IMR-90 (cell line): ENCODE measurements at regions not wholly inside any gene's neighbourhood (a gene's known extent, or its start where the extent isn't known, plus 50 kb on each side); places are given as distances from the start of the nearest gene placed in this dataset.

ENCODE experiments used
- ATAC-seq: fragments of 200-7000 bp; cut with Tn5 transposase; 2 replicates; pipeline ENCODE4 v1.9.1; 2020; ENCODE audit warnings: low read depth, mild to moderate bottlenecking, moderate library complexity
- BruUV-seq: library from RNA; stranded (reverse); fragments of 400-500 nt; replicated peaks from 2 replicates; lab custom pipeline; 2021; lab: Mats Ljungman, UMichigan
- CTCF ChIA-PET: fragments of 300-600 bp; formaldehyde crosslinking; extraction: SDS; loops from one replicate; lab custom pipeline; 2021; ENCODE audit warnings: antibody characterized with exemption; lab: Yijun Ruan, JAX
- POLR2A ChIA-PET: fragments of 300-600 bp; sonication (Branson Sonifier 250); formaldehyde crosslinking; loops from one replicate; lab custom pipeline; 2022; ENCODE audit warnings: antibody characterized with exemption; ENCODE audit not compliant: unreplicated experiment; lab: Charles Lee
- DNase-seq: peaks from one replicate; pipeline ENCODE4 v3.0.0; 2013
- H2AFZ ChIP-seq: replicated peaks from 2 replicates; pipeline ENCODE3; 2013; ENCODE audit warnings: low read length, mild to moderate bottlenecking; ENCODE audit not compliant: poor library complexity
- H2AK5ac ChIP-seq: 2 replicates; pipeline ENCODE4 v1.6.1; 2013; ENCODE audit warnings: low read depth, low read length, inconsistent platforms
- H2AK9ac ChIP-seq: replicated peaks from 2 replicates; pipeline ENCODE3; 2013; ENCODE audit warnings: mild to moderate bottlenecking, low read depth, low read length, moderate library complexity; ENCODE audit not compliant: poor library complexity
- H2BK120ac ChIP-seq: 2 replicates; pipeline ENCODE4 v1.6.1; 2013; ENCODE audit warnings: low read depth, low read length, inconsistent platforms
- H2BK15ac ChIP-seq: 3 replicates; pipeline ENCODE4 v1.6.1; 2013; ENCODE audit warnings: low read depth, low read length, inconsistent platforms
- H2BK20ac ChIP-seq: 2 replicates; pipeline ENCODE4 v1.6.1; 2013; ENCODE audit warnings: low read depth, mild to moderate bottlenecking, inconsistent platforms, low read length, moderate library complexity
- H2BK5ac ChIP-seq: 2 replicates; pipeline ENCODE4 v1.6.1; 2013; ENCODE audit warnings: mild to moderate bottlenecking, low read depth, low read length, inconsistent platforms; ENCODE audit not compliant: poor library complexity, severe bottlenecking
- H3K14ac ChIP-seq: replicated peaks from 2 replicates; pipeline ENCODE4 v1.6.1; 2013; ENCODE audit warnings: low read depth, low read length, inconsistent platforms
- H3K18ac ChIP-seq: 2 replicates; pipeline ENCODE4 v1.6.1; 2013; ENCODE audit warnings: low read depth, low read length, control low read depth
- H3K23ac ChIP-seq: 2 replicates; pipeline ENCODE4 v1.6.1; 2013; ENCODE audit warnings: low read depth, low read length, inconsistent platforms
- H3K27ac ChIP-seq: 2 replicates; pipeline ENCODE4 v1.5.1; 2013; ENCODE audit warnings: mild to moderate bottlenecking, control low read depth, low read length; ENCODE audit not compliant: insufficient read depth
- H3K27me3 ChIP-seq: 2 replicates; pipeline ENCODE4 v1.6.1; 2013; ENCODE audit warnings: low read length; ENCODE audit not compliant: control insufficient read depth, insufficient read depth
- H3K36me3 ChIP-seq: 2 replicates; pipeline ENCODE4 v1.6.1; 2013; ENCODE audit warnings: low read length, mixed read lengths; ENCODE audit not compliant: control insufficient read depth, insufficient read depth
- H3K4ac ChIP-seq: 2 replicates; pipeline ENCODE4 v1.6.1; 2013; ENCODE audit warnings: low read depth, low read length, inconsistent platforms
- H3K4me1 ChIP-seq: 2 replicates; pipeline ENCODE4 v1.6.1; 2013; ENCODE audit warnings: low read length, mixed read lengths; ENCODE audit not compliant: control insufficient read depth, insufficient read depth
- H3K4me2 ChIP-seq: 2 replicates; pipeline ENCODE4 v1.6.1; 2013; ENCODE audit warnings: low read depth, mild to moderate bottlenecking, control low read depth, low read length, moderate library complexity
- H3K4me3 ChIP-seq: 2 replicates; pipeline ENCODE4 v1.5.1; 2013; ENCODE audit warnings: low read depth, mild to moderate bottlenecking, control low read depth, low read length, moderate library complexity; ENCODE audit not compliant: insufficient read depth
- H3K56ac ChIP-seq: 2 replicates; pipeline ENCODE4 v1.6.1; 2013; ENCODE audit warnings: low read length, inconsistent platforms; ENCODE audit not compliant: insufficient read depth; ENCODE audit errors: extremely low read depth
- H3K79me1 ChIP-seq, 2 experiments: 2 replicates each; pipeline ENCODE4 v1.6.1; 2013; ENCODE audit warnings: low read length in 2 of 2, inconsistent platforms in 1 of 2, low read depth in 1 of 2
- H3K9ac ChIP-seq: 2 replicates; pipeline ENCODE4 v1.6.1; 2013; ENCODE audit warnings: low read depth, low read length, control low read depth
- H3K9me1 ChIP-seq: 2 replicates; pipeline ENCODE4 v1.6.1; 2013; ENCODE audit warnings: low read length, inconsistent platforms; ENCODE audit not compliant: insufficient read depth
- H3K9me3 ChIP-seq: 2 replicates; pipeline ENCODE4 v1.6.1; 2013; ENCODE audit warnings: low read length; ENCODE audit not compliant: control insufficient read depth, insufficient read depth
- H4K20me1 ChIP-seq: 2 replicates; pipeline ENCODE4 v1.6.1; 2013; ENCODE audit warnings: low read length, inconsistent platforms; ENCODE audit not compliant: insufficient read depth
- H4K5ac ChIP-seq: 2 replicates; pipeline ENCODE4 v1.6.1; 2013; ENCODE audit warnings: mild to moderate bottlenecking, low read depth, low read length, control low read depth
- H4K8ac ChIP-seq, 2 experiments: 2 replicates each; pipeline ENCODE4 v1.6.1; 2013; ENCODE audit warnings: low read depth in 2 of 2, low read length in 2 of 2, control low read depth in 1 of 2, inconsistent platforms in 1 of 2
- H4K91ac ChIP-seq: 2 replicates; pipeline ENCODE4 v1.6.1; 2013; ENCODE audit warnings: low read depth, low read length, inconsistent platforms; ENCODE audit not compliant: insufficient read depth
- BHLHE40 ChIP-seq: fragments of 150-350 bp; IDR thresholded peaks from 2 replicates; pipeline ENCODE4 v1.6.1; 2016; ENCODE audit warnings: mild to moderate bottlenecking, low read depth, low read length
- CEBPB ChIP-seq: IDR thresholded peaks from 2 replicates; pipeline ENCODE4 v1.6.1; 2012; ENCODE audit warnings: low read depth, low read length, improper control_type of control experiment
- CHD1 ChIP-seq: IDR thresholded peaks from 2 replicates; pipeline ENCODE4 v1.6.1; 2012; ENCODE audit warnings: low read depth, low read length, improper control_type of control experiment
- CTCF ChIP-seq: conservative IDR thresholded peaks from 2 replicates; pipeline ENCODE4 v1.5.1; 2012; ENCODE audit warnings: mild to moderate bottlenecking, low read depth, low read length, improper control_type of control experiment
- ELK1 ChIP-seq: fragments of 150-350 bp; IDR thresholded peaks from 2 replicates; pipeline ENCODE4 v1.6.1; 2016; ENCODE audit warnings: low read depth, mild to moderate bottlenecking, low read length, moderate library complexity, borderline replicate concordance
- FOS ChIP-seq: fragments of 150-350 bp; IDR thresholded peaks from 2 replicates; pipeline ENCODE4 v1.6.1; 2016; ENCODE audit warnings: low read depth, low read length
- MAZ ChIP-seq: IDR thresholded peaks from 2 replicates; pipeline ENCODE4 v1.6.1; 2012; ENCODE audit warnings: low read depth, mild to moderate bottlenecking, low read length, improper control_type of control experiment, moderate library complexity, borderline replicate concordance
- NFE2L2 ChIP-seq: fragments of 150-350 bp; IDR thresholded peaks from 2 replicates; pipeline ENCODE4 v1.6.1; 2016; ENCODE audit warnings: low read depth, mild to moderate bottlenecking, low read length
- POLR2A ChIP-seq: IDR thresholded peaks from 2 replicates; pipeline ENCODE4 v1.6.1; 2012; ENCODE audit warnings: mild to moderate bottlenecking, low read depth, low read length
- RAD21 ChIP-seq: IDR thresholded peaks from 2 replicates; pipeline ENCODE4 v1.6.1; 2012; ENCODE audit warnings: low read length, improper control_type of control experiment
- RCOR1 ChIP-seq: IDR thresholded peaks from 2 replicates; pipeline ENCODE4 v1.6.1; 2012; ENCODE audit warnings: mild to moderate bottlenecking, low read length, improper control_type of control experiment; ENCODE audit not compliant: insufficient replicate concordance
- RFX5 ChIP-seq: IDR thresholded peaks from 2 replicates; pipeline ENCODE4 v1.8.0; 2012; ENCODE audit warnings: low read depth, mild to moderate bottlenecking, low read length, moderate library complexity
- SMC3 ChIP-seq: fragments of 150-350 bp; IDR thresholded peaks from 2 replicates; pipeline ENCODE4 v1.6.1; 2016; ENCODE audit warnings: low read depth, mild to moderate bottlenecking, antibody characterized with exemption, low read length, moderate library complexity
- USF2 ChIP-seq: fragments of 150-350 bp; IDR thresholded peaks from 2 replicates; pipeline ENCODE4 v1.6.1; 2017; ENCODE audit warnings: mild to moderate bottlenecking, antibody characterized with exemption, low read length, low read depth
- WGBS, 2 experiments: methylation state at CpG; one replicate each; pipeline versions ENCODE4 v1.1.5 to v1.1.7; 2013; ENCODE audit warnings: missing lambda C conversion rate in 2 of 2; ENCODE audit not compliant: insufficient read length in 1 of 2; ENCODE audit errors: extremely low coverage in 2 of 2; 5-methylcytosine and 5-hydroxymethylcytosine counted together
- dilution Hi-C: fragments of 300-500 bp; cut with HindIII; formaldehyde crosslinking; loops from one replicate; pipeline ENCODE4 v1.14.3; 2018; ENCODE audit warnings: low sequenced_read_pairs; ENCODE audit not compliant: unreplicated experiment
- in situ Hi-C: fragments of 300-500 bp; cut with MboI; formaldehyde crosslinking; loops from 3 replicates; pipeline ENCODE4 v1.14.3; 2019; ENCODE audit warnings: low sequenced_read_pairs, inconsistent platforms, mixed read lengths
- intact Hi-C: fragments of 100-400 bp; cut with micrococcal nuclease; formaldehyde crosslinking; loops from 2 replicates; pipeline ENCODE4 v1.10.0; 2022

GRCh38 chr1:30135698-30136097 lies 587.7 kb downstream of the MATN1 start:
- H2BK5ac ChIP-seq = no peak overlapping the region

More at GRCh38 chr1:30135698-30136097, 587.7 kb downstream of the MATN1 start:
- Histone ChIP-seq H3K14ac (no peak overlapping the region), H3K4ac (no peak overlapping the region), H3K4me1 (no peaks in the 10 kb centered on the region), H2AK9ac (no peak overlapping the region), H4K8ac (no peak overlapping the region), H3K9me1 (no peaks in the 10 kb centered on the region), H3K27me3 (no peaks in the 10 kb centered on the region), H2AFZ (no peak overlapping the region), H2AK5ac (no peak overlapping the region), H2BK120ac (no peak overlapping the region), H3K36me3 (no peaks in the 10 kb centered on the region), H4K91ac (no peak overlapping the region), H4K5ac (no peak overlapping the region), H3K79me1 (no peaks in the 10 kb centered on the region), H3K56ac (no peak overlapping the region), H3K9ac (no peak overlapping the region), H2BK15ac (no peak overlapping the region), H4K20me1 (no peaks in the 10 kb centered on the region), H3K27ac (no peak overlapping the region), H2BK20ac (no peak overlapping the region), H3K4me2 (no peak overlapping the region), H3K18ac (no peak overlapping the region), H3K23ac (no peak overlapping the region), H3K4me3 (no peak overlapping the region), H3K9me3 (no peaks in the 10 kb centered on the region)
- POLR2A ChIA-PET = no interaction called here
- no TSS peak for BruUV-seq
- intact Hi-C loops = no loop called here
- ATAC-seq (no peak), DNase-seq (no peak)
- dilution Hi-C loops = no loop called here
- WGBS, 2 experiments = 17% methylated on average over 1 of the region's 4 CpGs; no CpG with 5 or more reads in 1 of the 2 experiments
- CTCF ChIA-PET = no interaction called here
- TF ChIP-seq MAZ (no peak), CHD1 (no peak), RFX5 (no peak), RAD21 (no peak), CTCF (no peak), NFE2L2 (no peak), RCOR1 (no peak), USF2 (no peak), POLR2A (no peak), BHLHE40 (no peak), FOS (no peak), ELK1 (no peak), CEBPB (no peak), SMC3 (no peak)
- in situ Hi-C loops = no loop called here
